ENCODE measurements at regions not wholly inside any gene's neighbourhood (a gene's known extent, or its start where the extent isn't known, plus 50 kb on each side); places are given as distances from the start of the nearest gene placed in this dataset.

- TF ChIP-seq CTCF (IDR thresholded peaks at IDR 0.05) = no peak
- no peak for TF ChIP-seq EP300 (IDR thresholded peaks at IDR 0.05)
These were observed 1090.0 kb downstream of the OTOL1 start for GRCh38 chr3:162586591-162586990.

Measured in gastroesophageal sphincter (tissue), 3 donors.